ENCODE measurements at regions not wholly inside any gene's neighbourhood (a gene's known extent, or its start where the extent isn't known, plus 50 kb on each side); places are given as distances from the start of the nearest gene placed in this dataset.

- Histone ChIP-seq H3K27ac (ENCODE audit: insufficient read depth in 1 of 2, low read depth in 1 of 2, low read length in 2 of 2, poor library complexity in 1 of 2, severe bottlenecking in 2 of 2) (no peak overlapping the region), H3K27me3 (replicated peaks in 2 of 5; ENCODE audit: control insufficient read depth in 4 of 5, insufficient read depth in 5 of 5, low read length in 4 of 5) (peaks cover 0 to 9% (median 0%) of the 10 kb centered on the region in 5 experiments), H3K9me3 (ENCODE audit: control extremely low read depth in 1 of 5, control insufficient read depth in 4 of 5, insufficient read depth in 2 of 5, low read depth in 1 of 5, low read length in 4 of 5) (no peaks in the 10 kb centered on the region), H3K4me3 (ENCODE audit: control insufficient read depth in 1 of 7, extremely low read depth in 1 of 7, insufficient read depth in 4 of 7, low read depth in 2 of 7, low read length in 6 of 7) (no peak overlapping the region), H3K36me3 (ENCODE audit: control insufficient read depth in 4 of 4, insufficient read depth in 4 of 4, low read length in 3 of 4) (no peaks in the 10 kb centered on the region), H3K4me1 (ENCODE audit: control extremely low read depth in 1 of 4, control insufficient read depth in 4 of 4, insufficient read depth in 4 of 4, low read length in 3 of 4) (no peaks in the 10 kb centered on the region)
- DNase-seq = no peak
- CTCF ChIA-PET = interaction anchor here (0.6 kb wide), 1 partner anchor 524 kb away, joined by 3 read pairs; no protein-coding TSS in a partner anchor
- POLR2A ChIA-PET = no interaction called here
- WGBS (ENCODE audit: insufficient coverage) = 88% methylated on average over 5 of the region's 5 CpGs
These were observed 95.8 kb upstream of the PODXL start for GRCh38 chr7:131652194-131652593.

GRCh38 chr7:131649879-131650278, 93.5 kb upstream of the PODXL start:
- WGBS (ENCODE audit: insufficient coverage) = 90% methylated on average over 12 of the region's 13 CpGs
- ChIA-PET POLR2A (no interaction called here), CTCF (no interaction called here)
- DNase-seq = no peak
- no peaks in the 10 kb centered on the region for H3K36me3 ChIP-seq (ENCODE audit: control insufficient read depth in 4 of 4, insufficient read depth in 4 of 4, low read length in 3 of 4)
- no peaks in the 10 kb centered on the region for H3K9me3 ChIP-seq (ENCODE audit: control extremely low read depth in 1 of 5, control insufficient read depth in 4 of 5, insufficient read depth in 2 of 5, low read depth in 1 of 5, low read length in 4 of 5)
- peaks cover 0 to 8% (median 0%) of the 10 kb centered on the region in 5 experiments for H3K27me3 ChIP-seq (replicated peaks in 2 of 5; ENCODE audit: control insufficient read depth in 4 of 5, insufficient read depth in 5 of 5, low read length in 4 of 5)
- no peak overlapping the region for H3K4me3 ChIP-seq (ENCODE audit: control insufficient read depth in 1 of 7, extremely low read depth in 1 of 7, insufficient read depth in 4 of 7, low read depth in 2 of 7, low read length in 6 of 7)
- H3K4me1 ChIP-seq (ENCODE audit: control extremely low read depth in 1 of 4, control insufficient read depth in 4 of 4, insufficient read depth in 4 of 4, low read length in 3 of 4) = no peaks in the 10 kb centered on the region
- no peak overlapping the region for H3K27ac ChIP-seq (ENCODE audit: insufficient read depth in 1 of 2, low read depth in 1 of 2, low read length in 2 of 2, poor library complexity in 1 of 2, severe bottlenecking in 2 of 2)

- ChIA-PET CTCF (no interaction called here), POLR2A (no interaction called here)
- Histone ChIP-seq H3K9me3 (ENCODE audit: control extremely low read depth in 1 of 5, control insufficient read depth in 4 of 5, insufficient read depth in 2 of 5, low read depth in 1 of 5, low read length in 4 of 5) (no peaks in the 10 kb centered on the region), H3K27ac (ENCODE audit: insufficient read depth in 1 of 2, low read depth in 1 of 2, low read length in 2 of 2, poor library complexity in 1 of 2, severe bottlenecking in 2 of 2) (no peak overlapping the region), H3K4me1 (ENCODE audit: control extremely low read depth in 1 of 4, control insufficient read depth in 4 of 4, insufficient read depth in 4 of 4, low read length in 3 of 4) (no peaks in the 10 kb centered on the region), H3K4me3 (ENCODE audit: control insufficient read depth in 1 of 7, extremely low read depth in 1 of 7, insufficient read depth in 4 of 7, low read depth in 2 of 7, low read length in 6 of 7) (no peak overlapping the region), H3K27me3 (replicated peaks in 2 of 5; ENCODE audit: control insufficient read depth in 4 of 5, insufficient read depth in 5 of 5, low read length in 4 of 5) (peaks cover 0 to 8% (median 0%) of the 10 kb centered on the region in 5 experiments), H3K36me3 (ENCODE audit: control insufficient read depth in 4 of 4, insufficient read depth in 4 of 4, low read length in 3 of 4) (no peaks in the 10 kb centered on the region)
- DNase-seq = no peak
- 97% methylated on average over 3 of the region's 5 CpGs for WGBS (ENCODE audit: insufficient coverage)
These were observed 92.6 kb upstream of the PODXL start for GRCh38 chr7:131649003-131649541.

- Histone ChIP-seq H3K9me3 (ENCODE audit: control extremely low read depth in 1 of 5, control insufficient read depth in 4 of 5, insufficient read depth in 2 of 5, low read depth in 1 of 5, low read length in 4 of 5) (no peaks in the 10 kb centered on the region), H3K36me3 (ENCODE audit: control insufficient read depth in 4 of 4, insufficient read depth in 4 of 4, low read length in 3 of 4) (no peaks in the 10 kb centered on the region), H3K27me3 (replicated peaks in 2 of 5; ENCODE audit: control insufficient read depth in 4 of 5, insufficient read depth in 5 of 5, low read length in 4 of 5) (peaks cover 0 to 8% (median 0%) of the 10 kb centered on the region in 5 experiments), H3K4me3 (ENCODE audit: control insufficient read depth in 1 of 7, extremely low read depth in 1 of 7, insufficient read depth in 4 of 7, low read depth in 2 of 7, low read length in 6 of 7) (no peak overlapping the region), H3K4me1 (ENCODE audit: control extremely low read depth in 1 of 4, control insufficient read depth in 4 of 4, insufficient read depth in 4 of 4, low read length in 3 of 4) (no peaks in the 10 kb centered on the region), H3K27ac (ENCODE audit: insufficient read depth in 1 of 2, low read depth in 1 of 2, low read length in 2 of 2, poor library complexity in 1 of 2, severe bottlenecking in 2 of 2) (no peak overlapping the region)
- CTCF ChIA-PET = no interaction called here
- WGBS (ENCODE audit: insufficient coverage) = 62% methylated on average over 1 of the region's 3 CpGs
- POLR2A ChIA-PET = no interaction called here
- DNase-seq = no peak
These were observed 92.1 kb upstream of the PODXL start for GRCh38 chr7:131648491-131648890.

GRCh38 chr7:131646203-131646602, 89.8 kb upstream of the PODXL start:
- ChIA-PET POLR2A (no interaction called here), CTCF (interaction anchor here (0.6 to 1.3 kb wide), 2 partner anchors 9 to 286 kb away, joined by 3 to 5 read pairs; no protein-coding TSS in a partner anchor)
- H3K9me3 ChIP-seq (ENCODE audit: control extremely low read depth in 1 of 5, control insufficient read depth in 4 of 5, insufficient read depth in 2 of 5, low read depth in 1 of 5, low read length in 4 of 5) = no peaks in the 10 kb centered on the region
- WGBS (ENCODE audit: insufficient coverage) = 93% methylated on average over 3 of the region's 4 CpGs
- H3K36me3 ChIP-seq (ENCODE audit: control insufficient read depth in 4 of 4, insufficient read depth in 4 of 4, low read length in 3 of 4) = no peaks in the 10 kb centered on the region
- no peak overlapping the region for H3K4me3 ChIP-seq (ENCODE audit: control insufficient read depth in 1 of 7, extremely low read depth in 1 of 7, insufficient read depth in 4 of 7, low read depth in 2 of 7, low read length in 6 of 7)
- no peaks in the 10 kb centered on the region for H3K4me1 ChIP-seq (ENCODE audit: control extremely low read depth in 1 of 4, control insufficient read depth in 4 of 4, insufficient read depth in 4 of 4, low read length in 3 of 4)
- no peak overlapping the region for H3K27ac ChIP-seq (ENCODE audit: insufficient read depth in 1 of 2, low read depth in 1 of 2, low read length in 2 of 2, poor library complexity in 1 of 2, severe bottlenecking in 2 of 2)
- no peak for DNase-seq
- H3K27me3 ChIP-seq (replicated peaks in 2 of 5; ENCODE audit: control insufficient read depth in 4 of 5, insufficient read depth in 5 of 5, low read length in 4 of 5) = peaks cover 0 to 9% (median 2%) of the 10 kb centered on the region in 5 experiments

- no peak overlapping the region for H3K4me3 ChIP-seq (ENCODE audit: control insufficient read depth in 1 of 7, extremely low read depth in 1 of 7, insufficient read depth in 4 of 7, low read depth in 2 of 7, low read length in 6 of 7)
- no peaks in the 10 kb centered on the region for H3K9me3 ChIP-seq (ENCODE audit: control extremely low read depth in 1 of 5, control insufficient read depth in 4 of 5, insufficient read depth in 2 of 5, low read depth in 1 of 5, low read length in 4 of 5)
- ChIA-PET POLR2A (no interaction called here), CTCF (interaction anchor here (0.7 to 1.0 kb wide), 2 partner anchors 12 to 97 kb away, joined by 3 read pairs; no protein-coding TSS in a partner anchor)
- H3K36me3 ChIP-seq (ENCODE audit: control insufficient read depth in 4 of 4, insufficient read depth in 4 of 4, low read length in 3 of 4) = no peaks in the 10 kb centered on the region
- H3K27ac ChIP-seq (ENCODE audit: insufficient read depth in 1 of 2, low read depth in 1 of 2, low read length in 2 of 2, poor library complexity in 1 of 2, severe bottlenecking in 2 of 2) = no peak overlapping the region
- peaks cover 0 to 4% (median 1%) of the 10 kb centered on the region in 5 experiments for H3K27me3 ChIP-seq (replicated peaks in 2 of 5; ENCODE audit: control insufficient read depth in 4 of 5, insufficient read depth in 5 of 5, low read length in 4 of 5)
- 17% methylated on average over 2 of the region's 3 CpGs for WGBS (ENCODE audit: insufficient coverage)
- H3K4me1 ChIP-seq (ENCODE audit: control extremely low read depth in 1 of 4, control insufficient read depth in 4 of 4, insufficient read depth in 4 of 4, low read length in 3 of 4) = no peaks in the 10 kb centered on the region
- no peak for DNase-seq
These were observed 86.0 kb upstream of the PODXL start for GRCh38 chr7:131642429-131642828.

GRCh38 chr7:131640686-131641085, 84.3 kb upstream of the PODXL start:
- WGBS (ENCODE audit: insufficient coverage) = 90% methylated on average over 5 of the region's 5 CpGs
- POLR2A ChIA-PET = no interaction called here
- peaks cover 0 to 4% (median 1%) of the 10 kb centered on the region in 5 experiments for H3K27me3 ChIP-seq (replicated peaks in 2 of 5; ENCODE audit: control insufficient read depth in 4 of 5, insufficient read depth in 5 of 5, low read length in 4 of 5)

More at GRCh38 chr7:131640686-131641085, 84.3 kb upstream of the PODXL start:
- Histone ChIP-seq H3K4me3 (ENCODE audit: control insufficient read depth in 1 of 7, extremely low read depth in 1 of 7, insufficient read depth in 4 of 7, low read depth in 2 of 7, low read length in 6 of 7) (no peak overlapping the region), H3K27ac (ENCODE audit: insufficient read depth in 1 of 2, low read depth in 1 of 2, low read length in 2 of 2, poor library complexity in 1 of 2, severe bottlenecking in 2 of 2) (no peak overlapping the region), H3K4me1 (ENCODE audit: control extremely low read depth in 1 of 4, control insufficient read depth in 4 of 4, insufficient read depth in 4 of 4, low read length in 3 of 4) (no peaks in the 10 kb centered on the region), H3K9me3 (ENCODE audit: control extremely low read depth in 1 of 5, control insufficient read depth in 4 of 5, insufficient read depth in 2 of 5, low read depth in 1 of 5, low read length in 4 of 5) (no peaks in the 10 kb centered on the region), H3K36me3 (ENCODE audit: control insufficient read depth in 4 of 4, insufficient read depth in 4 of 4, low read length in 3 of 4) (no peaks in the 10 kb centered on the region)
- CTCF ChIA-PET = no interaction called here
- DNase-seq = no peak

Data from common myeloid progenitor, CD34-positive (primary cell).